ENCODE measurements at regions not wholly inside any gene's neighbourhood (a gene's known extent, or its start where the extent isn't known, plus 50 kb on each side); places are given as distances from the start of the nearest gene placed in this dataset.
"Not testable (repeated sequence)": the region's sequence is repeated elsewhere in the genome, so short reads cannot be mapped to it uniquely, and the experiment has no call there.

GRCh38 chr6:144369696-144370095, 84.6 kb downstream of the UTRN start:
- not testable (repeated sequence) for TF ChIP-seq CTCF (conservative IDR thresholded peaks at IDR 0.05; ENCODE audit: low read depth, low read length); EZH2 (IDR thresholded peaks at IDR 0.05; ENCODE audit: borderline replicate concordance, low read depth, low read length, poor library complexity, severe bottlenecking)
